Neuronal stem cell (in vitro differentiated cells): ENCODE measurements at regions not wholly inside any gene's neighbourhood (a gene's known extent, or its start where the extent isn't known, plus 50 kb on each side); places are given as distances from the start of the nearest gene placed in this dataset.

Experiments
- DNase-seq: peaks from one replicate; pipeline ENCODE4 v3.0.0-alpha.2; 2013; ENCODE audit warnings: low spot score
- H2AFZ ChIP-seq: one replicate; pipeline ENCODE4 v1.6.1; 2013; ENCODE audit warnings: mild to moderate bottlenecking, low read length, inconsistent platforms
- H2AK5ac ChIP-seq: 2 replicates; pipeline ENCODE4 v1.6.1; 2013; ENCODE audit warnings: low read depth, mild to moderate bottlenecking, inconsistent platforms, low read length, moderate library complexity, mixed read lengths
- H2BK120ac ChIP-seq: 2 replicates; pipeline ENCODE4 v1.6.1; 2013; ENCODE audit warnings: low read depth, mild to moderate bottlenecking, inconsistent platforms, low read length, moderate library complexity, mixed read lengths
- H2BK12ac ChIP-seq: one replicate; pipeline ENCODE4 v1.6.1; 2013; ENCODE audit warnings: low read length, inconsistent platforms
- H2BK15ac ChIP-seq: 2 replicates; pipeline ENCODE4 v1.6.1; 2013; ENCODE audit warnings: mild to moderate bottlenecking, low read length, inconsistent platforms, mixed read lengths
- H2BK5ac ChIP-seq: one replicate; pipeline ENCODE4 v1.6.1; 2013; ENCODE audit warnings: inconsistent platforms, mild to moderate bottlenecking, low read length, moderate library complexity
- H3K14ac ChIP-seq: one replicate; pipeline ENCODE4 v1.6.1; 2013; ENCODE audit warnings: low read length, inconsistent platforms
- H3K18ac ChIP-seq: 2 replicates; pipeline ENCODE4 v1.6.1; 2013; ENCODE audit warnings: low read length, inconsistent platforms
- H3K23ac ChIP-seq: 2 replicates; pipeline ENCODE4 v1.6.1; 2013; ENCODE audit warnings: low read depth, mild to moderate bottlenecking, mixed read lengths, low read length, inconsistent platforms; ENCODE audit not compliant: poor library complexity
- H3K27ac ChIP-seq: replicated peaks from 3 replicates; pipeline ENCODE4 v1.5.1; 2013; ENCODE audit warnings: low read length, inconsistent platforms
- H3K27me3 ChIP-seq, 3 experiments: 2 replicates each; pipeline ENCODE4 v1.6.1; 2013; ENCODE audit warnings: low read length in 3 of 3, mild to moderate bottlenecking in 2 of 3, inconsistent platforms in 1 of 3, low read depth in 1 of 3, mixed read lengths in 1 of 3, moderate library complexity in 1 of 3; ENCODE audit not compliant: control insufficient read depth in 3 of 3, insufficient read depth in 3 of 3
- H3K36me3 ChIP-seq, 2 donors: replicated peaks in 1 of 2; 2 replicates each; pipeline ENCODE4 v1.6.1; 2013; ENCODE audit warnings: low read length in 2 of 2; ENCODE audit not compliant: control insufficient read depth in 2 of 2, insufficient read depth in 2 of 2
- H3K4ac ChIP-seq: 2 replicates; pipeline ENCODE4 v1.6.1; 2013; ENCODE audit warnings: inconsistent platforms, mild to moderate bottlenecking, low read length, moderate library complexity
- H3K4me1 ChIP-seq, 2 donors: 1 replicate in 1 of 2; 2 replicates in 1 of 2; pipeline ENCODE4 v1.6.1; 2013; ENCODE audit warnings: low read length in 2 of 2, low read depth in 1 of 2; ENCODE audit not compliant: control insufficient read depth in 2 of 2, insufficient read depth in 1 of 2
- H3K4me2 ChIP-seq: one replicate; pipeline ENCODE4 v1.6.1; 2013; ENCODE audit warnings: mild to moderate bottlenecking, low read length, inconsistent platforms; ENCODE audit not compliant: insufficient read depth, poor library complexity, severe bottlenecking
- H3K4me3 ChIP-seq, 2 donors: 2 replicates each; pipeline ENCODE4 v1.5.1; 2013; ENCODE audit warnings: low read length in 2 of 2, mild to moderate bottlenecking in 2 of 2, inconsistent platforms in 1 of 2, moderate library complexity in 1 of 2
- H3K79me1 ChIP-seq: one replicate; pipeline ENCODE4 v1.6.1; 2013; ENCODE audit warnings: low read depth, mild to moderate bottlenecking, inconsistent platforms, low read length, moderate library complexity
- H3K9ac ChIP-seq: one replicate; pipeline ENCODE4 v1.6.1; 2013; ENCODE audit warnings: mild to moderate bottlenecking, low read depth, low read length, inconsistent platforms; ENCODE audit not compliant: poor library complexity
- H3K9me3 ChIP-seq, 2 donors: replicated peaks in 1 of 2; 2 replicates each; pipeline versions ENCODE3 to v1.6.1; 2013; ENCODE audit warnings: low read length in 2 of 2, mild to moderate bottlenecking in 2 of 2, inconsistent platforms in 1 of 2, low read depth in 1 of 2, mixed read lengths in 1 of 2, moderate library complexity in 1 of 2; ENCODE audit not compliant: control insufficient read depth in 2 of 2, insufficient read depth in 1 of 2
- H4K8ac ChIP-seq: one replicate; pipeline ENCODE4 v1.6.1; 2013; ENCODE audit warnings: low read depth, mild to moderate bottlenecking, inconsistent platforms, low read length, moderate library complexity
- H4K91ac ChIP-seq: one replicate; pipeline ENCODE4 v1.6.1; 2013; ENCODE audit warnings: low read length, low read depth, mild to moderate bottlenecking, inconsistent platforms; ENCODE audit not compliant: poor library complexity
- WGBS, 2 donors: extraction: QIAGEN DNeasy Blood & Tissue Kit; methylation state at CpG; one replicate each; pipeline ENCODE4 v1.1.7; 2013; ENCODE audit warnings: missing lambda C conversion rate in 2 of 2, mixed read lengths in 1 of 2; ENCODE audit not compliant: insufficient read length in 2 of 2, insufficient replicate concordance in 1 of 2; ENCODE audit errors: extremely low coverage in 2 of 2; 5-methylcytosine and 5-hydroxymethylcytosine counted together

DNA sequence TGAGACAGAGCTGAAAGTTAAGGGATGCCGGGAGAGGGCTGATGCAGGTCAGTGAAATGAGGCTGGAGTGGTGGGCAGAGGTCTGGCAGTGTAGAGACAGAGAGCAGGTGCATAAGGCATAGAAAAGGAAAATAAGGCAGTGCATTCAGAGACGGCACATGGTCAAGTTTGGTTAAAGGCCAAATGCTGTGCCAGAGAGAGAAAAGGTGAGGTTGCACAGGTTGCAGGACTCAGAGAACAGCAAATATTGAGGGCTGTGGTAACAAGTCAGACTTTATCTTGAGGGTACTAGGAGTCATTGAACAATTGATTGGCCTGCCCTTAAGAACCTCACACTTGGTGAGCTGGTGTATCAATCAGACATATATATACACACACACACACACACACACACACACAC is 102.9 kb upstream of the TSHZ2 start:
- Histone ChIP-seq H3K14ac (no peak overlapping the region), H4K8ac (no peak overlapping the region), H2BK5ac (no peak overlapping the region), H2AK5ac (no peak overlapping the region), H3K36me3 (no peaks in the 10 kb centered on the region), H3K23ac (no peak overlapping the region), H3K79me1 (no peaks in the 10 kb centered on the region), H2BK12ac (no peak overlapping the region), H3K4ac (no peak overlapping the region), H3K27ac (no peak overlapping the region), H3K4me2 (no peak overlapping the region), H3K4me3 (no peak overlapping the region), H3K27me3 (no peaks in the 10 kb centered on the region), H3K9ac (no peak overlapping the region), H2AFZ (no peak overlapping the region), H3K4me1 (no peaks in the 10 kb centered on the region), H3K18ac (no peak overlapping the region), H2BK15ac (no peak overlapping the region), H3K9me3 (peaks cover 0 to 2% of the 10 kb centered on the region in 2 donors), H4K91ac (no peak overlapping the region), H2BK120ac (no peak overlapping the region)
- DNase-seq = no peak
- WGBS, 2 donors = no CpG with 5 or more reads among the region's 2 CpGs

DNA sequence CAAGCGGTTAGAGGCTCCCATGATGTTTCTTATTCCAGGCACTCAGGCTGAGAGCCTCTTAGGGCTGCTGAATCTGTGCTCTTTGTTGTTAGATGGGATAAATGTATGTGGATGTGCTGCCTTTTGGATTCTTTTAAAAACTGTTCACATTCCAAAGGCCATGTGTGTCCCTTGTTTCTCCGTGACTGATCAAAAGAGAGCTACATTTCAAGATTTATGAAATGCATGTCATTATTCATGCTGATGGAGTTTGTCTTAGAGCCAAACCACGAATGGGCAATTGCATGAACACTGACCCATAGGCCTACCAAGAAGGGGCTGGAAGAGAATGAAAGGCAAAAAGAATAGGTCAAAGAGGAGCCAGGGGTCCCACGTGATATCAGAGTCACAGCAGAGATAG is 104.9 kb upstream of the TSHZ2 start:
- H2BK15ac ChIP-seq = no peak overlapping the region
- WGBS, 2 donors = no CpG with 5 or more reads among the region's 4 CpGs
- no peak overlapping the region for H2BK12ac ChIP-seq

DNA sequence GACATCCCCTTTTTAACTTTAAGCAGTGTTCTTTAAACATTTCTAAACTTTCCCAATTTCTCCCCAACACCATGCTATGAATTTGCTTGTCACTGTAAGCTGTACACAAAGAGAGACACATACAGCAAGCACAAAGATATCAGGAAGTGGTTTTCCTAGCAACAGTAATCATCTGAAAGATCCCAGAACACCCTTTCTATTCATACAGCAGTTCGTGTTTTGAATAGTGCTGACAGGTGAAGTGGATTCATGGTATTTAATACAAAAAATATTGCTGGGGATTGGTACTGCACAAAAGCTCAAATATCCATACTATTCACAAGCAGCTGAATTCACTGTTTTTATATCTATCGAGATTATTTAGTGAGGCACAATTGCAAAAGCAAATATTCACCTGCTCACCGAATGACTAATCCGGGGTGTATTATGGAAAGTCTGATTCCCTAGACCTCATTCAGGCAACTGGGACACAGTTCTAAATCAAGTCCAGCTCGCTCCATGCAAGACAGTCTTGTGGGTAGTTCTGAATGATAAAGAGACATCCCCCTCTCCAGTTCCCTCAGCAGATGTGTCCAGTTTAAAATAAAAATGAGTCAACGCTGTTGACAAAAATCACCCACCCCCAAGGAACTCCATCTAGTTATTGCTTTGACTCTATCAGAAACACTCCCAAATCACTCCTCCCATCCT is 107.1 kb upstream of the TSHZ2 start:
- Histone ChIP-seq H3K9me3 (no peaks in the 10 kb centered on the region), H3K4me3 (no peak overlapping the region), H3K79me1 (no peaks in the 10 kb centered on the region), H3K27me3 (no peaks in the 10 kb centered on the region), H3K9ac (no peak overlapping the region), H2AFZ (no peak overlapping the region), H3K18ac (no peak overlapping the region), H2BK120ac (no peak overlapping the region), H2BK5ac (no peak overlapping the region), H3K36me3 (no peaks in the 10 kb centered on the region), H3K4me1 (no peaks in the 10 kb centered on the region), H4K8ac (no peak overlapping the region), H2AK5ac (no peak overlapping the region), H3K23ac (no peak overlapping the region), H2BK12ac (no peak overlapping the region), H3K14ac (no peak overlapping the region), H3K4ac (no peak overlapping the region), H3K27ac (no peak overlapping the region), H3K4me2 (no peak overlapping the region), H2BK15ac (no peak overlapping the region), H4K91ac (no peak overlapping the region)
- WGBS, 2 donors = no CpG with 5 or more reads among the region's 6 CpGs
- DNase-seq = no peak

More for the DNA sequence above, 104.9 kb upstream of the TSHZ2 start:
- Histone ChIP-seq H3K18ac (no peak overlapping the region), H3K23ac (no peak overlapping the region), H2BK5ac (no peak overlapping the region), H2AFZ (no peak overlapping the region), H3K36me3 (no peaks in the 10 kb centered on the region), H3K27me3 (no peaks in the 10 kb centered on the region), H3K4ac (no peak overlapping the region), H4K8ac (no peak overlapping the region), H3K4me2 (no peak overlapping the region), H3K4me3 (no peak overlapping the region), H2AK5ac (no peak overlapping the region), H3K4me1 (no peaks in the 10 kb centered on the region), H3K27ac (no peak overlapping the region), H3K79me1 (no peaks in the 10 kb centered on the region), H3K14ac (no peak overlapping the region), H3K9me3 (peaks cover 0 to 2% of the 10 kb centered on the region in 2 donors), H2BK120ac (no peak overlapping the region), H4K91ac (no peak overlapping the region), H3K9ac (no peak overlapping the region)
- no peak for DNase-seq

DNA sequence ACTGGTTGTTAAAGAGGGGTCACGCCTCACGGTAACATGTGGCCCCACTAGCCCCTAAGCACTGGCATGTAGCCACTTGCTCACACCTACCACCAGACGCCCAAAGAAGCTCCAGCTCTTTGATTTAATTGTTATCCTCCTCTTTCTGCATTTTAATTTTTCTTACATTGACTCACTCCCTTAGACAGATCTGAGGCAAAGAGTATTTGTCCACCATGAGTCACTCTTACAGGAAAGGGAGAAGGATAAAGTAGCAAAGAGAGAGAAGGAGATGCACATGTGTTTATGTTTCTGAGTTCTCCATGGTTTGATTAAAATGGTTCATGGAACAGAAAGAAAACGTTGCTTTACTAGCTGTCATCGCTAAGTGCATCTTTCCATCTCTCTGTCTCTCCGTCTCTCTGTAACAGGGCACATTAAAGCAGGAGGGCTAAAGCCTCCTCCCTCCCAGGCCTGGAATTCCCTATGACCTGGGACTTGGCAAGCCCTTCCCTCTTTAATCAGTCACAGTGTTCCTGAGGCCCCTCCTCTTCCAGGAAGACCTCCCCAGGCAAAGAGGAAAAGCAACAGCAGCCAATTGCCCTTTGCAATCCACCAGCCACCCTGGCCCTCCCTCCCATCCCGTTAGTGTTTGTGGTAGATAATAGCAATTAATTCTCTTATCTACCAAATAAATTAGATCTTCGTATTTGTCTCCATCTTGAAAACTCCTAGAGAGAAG is 112.8 kb upstream of the TSHZ2 start:
- Histone ChIP-seq H3K4me1 (peaks cover 0 to 5% of the 10 kb centered on the region in 2 donors), H4K8ac (no peak overlapping the region), H3K4ac (no peak overlapping the region), H2AFZ (peak overlapping the region; percentile 25), H2BK15ac (no peak overlapping the region), H2AK5ac (no peak overlapping the region), H3K36me3 (no peaks in the 10 kb centered on the region), H2BK120ac (no peak overlapping the region), H3K23ac (no peak overlapping the region), H3K27ac (no peak overlapping the region), H3K9ac (no peak overlapping the region), H2BK12ac (no peak overlapping the region), H2BK5ac (no peak overlapping the region), H4K91ac (no peak overlapping the region), H3K79me1 (no peaks in the 10 kb centered on the region), H3K4me2 (no peak overlapping the region), H3K27me3 (no peaks in the 10 kb centered on the region), H3K4me3 (no peak overlapping the region), H3K18ac (no peak overlapping the region), H3K9me3 (no peaks in the 10 kb centered on the region), H3K14ac (no peak overlapping the region)
- no peak for DNase-seq
- no CpG with 5 or more reads among the region's 8 CpGs for WGBS, 2 donors
